Esophagus muscularis mucosa (tissue), 4 donors: ENCODE measurements at regions not wholly inside any gene's neighbourhood (a gene's known extent, or its start where the extent isn't known, plus 50 kb on each side); places are given as distances from the start of the nearest gene placed in this dataset.

ENCODE experiments used
- CTCF ChIP-seq, 3 experiments: fragments of 200-600 bp in 2 of 3; fragments of 450-650 bp in 1 of 3; sonication (generic) in 2 of 3; IDR thresholded peaks; one replicate each; pipeline ENCODE4 v1.5.1; 2017 to 2019; ENCODE audit warnings: antibody characterized with exemption in 3 of 3, mild to moderate bottlenecking in 2 of 3, moderate library complexity in 1 of 3
- EP300 ChIP-seq: sonication (generic); formaldehyde crosslinking; IDR thresholded peaks from one replicate; pipeline ENCODE4 v1.6.1; 2017; ENCODE audit warnings: antibody characterized with exemption
- POLR2A ChIP-seq: fragments of 450-650 bp; IDR thresholded peaks from one replicate; pipeline ENCODE4 v1.6.1; 2017; ENCODE audit warnings: antibody characterized with exemption, moderate library complexity, mild to moderate bottlenecking, low read depth

GRCh38 chr10:6875269-6875865 lies 295.3 kb upstream of the PRKCQ start:
- no peak for TF ChIP-seq CTCF (IDR thresholded peaks at IDR 0.05)
- TF ChIP-seq EP300: no peak
- no peak for TF ChIP-seq POLR2A
